NOMO-1 treated with DMSO at 0.1 percent for 48 hours (cell line): ENCODE measurements at regions not wholly inside any gene's neighbourhood (a gene's known extent, or its start where the extent isn't known, plus 50 kb on each side); places are given as distances from the start of the nearest gene placed in this dataset.

Experiments
- DNase-seq: peaks from one replicate; lab custom pipeline; 2025; ENCODE audit not compliant: unreplicated experiment; lab: John Stamatoyannopoulos, UW

- no peak for DNase-seq
Measured at GRCh38 chr21:26743524-26743923, 101.7 kb downstream of the ADAMTS1 start.

- DNase-seq: no peak
Measured at GRCh38 chr21:26739189-26739588, 106.0 kb downstream of the ADAMTS1 start.

GRCh38 chr21:26736449-26736848 lies 108.8 kb downstream of the ADAMTS1 start:
- no peak for DNase-seq

GRCh38 chr21:26732432-26733221 lies 112.6 kb downstream of the ADAMTS1 start:
- DNase-seq: peak; percentile 28

- DNase-seq: no peak
Measured at GRCh38 chr21:26719750-26720149, 125.5 kb downstream of the ADAMTS1 start.

GRCh38 chr21:26717146-26717739 lies 128.0 kb downstream of the ADAMTS1 start:
- DNase-seq: peak; percentile 36

- no peak for DNase-seq
Measured at GRCh38 chr21:26715878-26716506, 129.2 kb downstream of the ADAMTS1 start.

GRCh38 chr21:26715116-26715515 lies 130.1 kb downstream of the ADAMTS1 start:
- no peak for DNase-seq

GRCh38 chr21:26710155-26710554 lies 135.1 kb downstream of the ADAMTS1 start:
- DNase-seq: no peak

- no peak for DNase-seq
Measured at GRCh38 chr21:26709090-26709489, 136.0 kb upstream of the CYYR1 start.

- DNase-seq: no peak
Measured at GRCh38 chr21:26708223-26708800, 135.2 kb upstream of the CYYR1 start.

- DNase-seq: no peak
Measured at GRCh38 chr21:26707246-26707645, 134.2 kb upstream of the CYYR1 start.

GRCh38 chr21:26698416-26698815 lies 125.3 kb upstream of the CYYR1 start:
- DNase-seq: no peak

- DNase-seq: no peak
Measured at GRCh38 chr21:26691416-26691815, 118.3 kb upstream of the CYYR1 start.

- no peak for DNase-seq
Measured at GRCh38 chr21:26686705-26687104, 113.6 kb upstream of the CYYR1 start.

GRCh38 chr21:26686278-26686677 lies 113.2 kb upstream of the CYYR1 start:
- DNase-seq: peak; percentile 71

- DNase-seq: no peak
Measured at GRCh38 chr21:26684889-26685288, 111.8 kb upstream of the CYYR1 start.

GRCh38 chr21:26683996-26684395 lies 110.9 kb upstream of the CYYR1 start:
- DNase-seq: no peak

GRCh38 chr21:26679284-26679683 lies 106.2 kb upstream of the CYYR1 start:
- no peak for DNase-seq

GRCh38 chr21:26674323-26674722 lies 101.2 kb upstream of the CYYR1 start:
- DNase-seq: no peak

GRCh38 chr21:26669215-26669764 lies 96.2 kb upstream of the CYYR1 start:
- no peak for DNase-seq

- no peak for DNase-seq
Measured at GRCh38 chr21:26659757-26660156, 86.7 kb upstream of the CYYR1 start.
